NCI-H526 treated with DMSO at 0.1 percent for 48 hours (cell line): ENCODE measurements at regions not wholly inside any gene's neighbourhood (a gene's known extent, or its start where the extent isn't known, plus 50 kb on each side); places are given as distances from the start of the nearest gene placed in this dataset.

Source experiments
- DNase-seq: peaks from one replicate; lab custom pipeline; 2025; lab: John Stamatoyannopoulos, UW

GRCh38 chr16:86365513-86366273 is 144.6 kb upstream of the FOXF1 start:
- no peak for DNase-seq

- no peak for DNase-seq
Observed at GRCh38 chr16:86366481-86366880, 143.8 kb upstream of the FOXF1 start.

- DNase-seq: no peak
Observed at GRCh38 chr16:86367291-86368072, 142.8 kb upstream of the FOXF1 start.

GRCh38 chr16:86368261-86368660 is 142.1 kb upstream of the FOXF1 start:
- DNase-seq: no peak

GRCh38 chr16:86370062-86370461 is 140.3 kb upstream of the FOXF1 start:
- no peak for DNase-seq

GRCh38 chr16:86371083-86371803 is 139.1 kb upstream of the FOXF1 start:
- DNase-seq: no peak

- no peak for DNase-seq
Observed at GRCh38 chr16:86372193-86372592, 138.1 kb upstream of the FOXF1 start.

- no peak for DNase-seq
Observed at GRCh38 chr16:86373276-86373901, 136.9 kb upstream of the FOXF1 start.

GRCh38 chr16:86374603-86375130 is 135.7 kb upstream of the FOXF1 start:
- no peak for DNase-seq

- no peak for DNase-seq
Observed at GRCh38 chr16:86375364-86375763, 135.0 kb upstream of the FOXF1 start.

GRCh38 chr16:86375851-86376250 is 134.5 kb upstream of the FOXF1 start:
- no peak for DNase-seq

- DNase-seq: no peak
Observed at GRCh38 chr16:86376837-86377236, 133.5 kb upstream of the FOXF1 start.

- no peak for DNase-seq
Observed at GRCh38 chr16:86377251-86378022, 132.9 kb upstream of the FOXF1 start.

GRCh38 chr16:86378128-86378527 is 132.2 kb upstream of the FOXF1 start:
- no peak for DNase-seq

- DNase-seq: no peak
Observed at GRCh38 chr16:86378831-86379504, 131.4 kb upstream of the FOXF1 start.

GRCh38 chr16:86379505-86379846 is 130.9 kb upstream of the FOXF1 start:
- no peak for DNase-seq

- no peak for DNase-seq
Observed at GRCh38 chr16:86380030-86380429, 130.3 kb upstream of the FOXF1 start.

- no peak for DNase-seq
Observed at GRCh38 chr16:86381491-86381890, 128.8 kb upstream of the FOXF1 start.

- no peak for DNase-seq
Observed at GRCh38 chr16:86382067-86382773, 128.1 kb upstream of the FOXF1 start.

- no peak for DNase-seq
Observed at GRCh38 chr16:86382774-86383407, 127.4 kb upstream of the FOXF1 start.
